ENCODE measurements at regions not wholly inside any gene's neighbourhood (a gene's known extent, or its start where the extent isn't known, plus 50 kb on each side); places are given as distances from the start of the nearest gene placed in this dataset.
A peak's percentile ranks its signal among the peaks of the same experiment; 100 is the strongest.

- FAIRE-seq, result peak; percentile 84
Observed at GRCh38 chr18:70468861-70469547, 180.2 kb downstream of the SOCS6 start.

- peak; percentile 46 for FAIRE-seq
Observed at GRCh38 chr18:70464343-70465114, 175.7 kb downstream of the SOCS6 start.

- no peak for FAIRE-seq
Observed at GRCh38 chr18:70463085-70463484, 174.2 kb downstream of the SOCS6 start.

GRCh38 chr18:70462078-70462439 lies 173.2 kb downstream of the SOCS6 start:
- no peak for FAIRE-seq

GRCh38 chr18:70461323-70462077 lies 172.7 kb downstream of the SOCS6 start:
- FAIRE-seq, result peak; percentile 91

- peak; percentile 77 for FAIRE-seq
Observed at GRCh38 chr18:70459731-70460130, 170.9 kb downstream of the SOCS6 start.

- FAIRE-seq, result no peak
Observed at GRCh38 chr18:70459251-70459650, 170.4 kb downstream of the SOCS6 start.

- FAIRE-seq, result no peak
Observed at GRCh38 chr18:70457788-70458187, 168.9 kb downstream of the SOCS6 start.

GRCh38 chr18:70457223-70457622 lies 168.4 kb downstream of the SOCS6 start:
- FAIRE-seq, result no peak

GRCh38 chr18:70456376-70456775 lies 167.5 kb downstream of the SOCS6 start:
- no peak for FAIRE-seq

- no peak for FAIRE-seq
Observed at GRCh38 chr18:70455731-70456130, 166.9 kb downstream of the SOCS6 start.

GRCh38 chr18:70454704-70455322 lies 166.0 kb downstream of the SOCS6 start:
- FAIRE-seq, result peak; percentile 98

GRCh38 chr18:70453058-70453775 lies 164.4 kb downstream of the SOCS6 start:
- FAIRE-seq, result peak; percentile 96

GRCh38 chr18:70452501-70452900 lies 163.7 kb downstream of the SOCS6 start:
- FAIRE-seq, result peak; percentile 78

- peak; percentile 95 for FAIRE-seq
Observed at GRCh38 chr18:70450426-70451253, 161.8 kb downstream of the SOCS6 start.

GRCh38 chr18:70448588-70448987 lies 159.7 kb downstream of the SOCS6 start:
- no peak for FAIRE-seq

- no peak for FAIRE-seq
Observed at GRCh38 chr18:70446063-70446462, 157.2 kb downstream of the SOCS6 start.

GRCh38 chr18:70442933-70443332 lies 154.1 kb downstream of the SOCS6 start:
- no peak for FAIRE-seq

GRCh38 chr18:70432804-70433400 lies 144.1 kb downstream of the SOCS6 start:
- no peak for FAIRE-seq

GRCh38 chr18:70431203-70431624 lies 142.4 kb downstream of the SOCS6 start:
- no peak for FAIRE-seq

- FAIRE-seq, result no peak
Observed at GRCh38 chr18:70430501-70431173, 141.8 kb downstream of the SOCS6 start.
